GM18520 (cell line): ENCODE measurements at regions not wholly inside any gene's neighbourhood (a gene's known extent, or its start where the extent isn't known, plus 50 kb on each side); places are given as distances from the start of the nearest gene placed in this dataset.
"Not testable (repeated sequence)": the region's sequence is repeated elsewhere in the genome, so short reads cannot be mapped to it uniquely, and the experiment has no call there.

Source experiments
- ATAC-seq: cut with Tn5 transposase; IDR thresholded peaks from one replicate; pipeline ENCODE4 v1.9.1; 2021; ENCODE audit not compliant: unreplicated experiment

- no peak for ATAC-seq
Measured at GRCh38 chr5:9813305-9813704, 183.2 kb upstream of the TAS2R1 start.

- ATAC-seq, result not testable (repeated sequence)
Measured at GRCh38 chr5:9807366-9807765, 177.2 kb upstream of the TAS2R1 start.

- no peak for ATAC-seq
Measured at GRCh38 chr5:9801908-9802307, 171.8 kb upstream of the TAS2R1 start.

DNA sequence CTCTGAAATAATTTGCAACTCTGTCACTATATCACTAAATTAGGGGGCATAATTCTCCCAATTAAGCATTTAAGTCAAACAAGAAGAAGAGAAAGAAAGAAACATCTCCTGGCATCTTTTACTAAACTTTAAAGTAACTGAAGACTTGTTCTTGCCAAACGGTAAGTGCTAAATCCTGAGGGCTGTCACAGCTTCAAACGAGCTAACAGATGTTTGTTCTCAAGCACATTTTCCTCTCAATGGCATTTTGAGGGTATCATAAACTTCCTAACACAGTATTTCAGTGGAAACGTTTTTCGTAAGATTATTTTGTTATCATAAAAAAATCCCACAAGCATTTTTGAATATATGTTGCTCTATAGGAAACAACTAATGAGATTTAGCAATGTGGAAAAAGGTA lies 169.5 kb upstream of the TAS2R1 start:
- ATAC-seq, result no peak

- ATAC-seq, result no peak
Measured at GRCh38 chr5:9790276-9790675, 160.1 kb upstream of the TAS2R1 start.

DNA sequence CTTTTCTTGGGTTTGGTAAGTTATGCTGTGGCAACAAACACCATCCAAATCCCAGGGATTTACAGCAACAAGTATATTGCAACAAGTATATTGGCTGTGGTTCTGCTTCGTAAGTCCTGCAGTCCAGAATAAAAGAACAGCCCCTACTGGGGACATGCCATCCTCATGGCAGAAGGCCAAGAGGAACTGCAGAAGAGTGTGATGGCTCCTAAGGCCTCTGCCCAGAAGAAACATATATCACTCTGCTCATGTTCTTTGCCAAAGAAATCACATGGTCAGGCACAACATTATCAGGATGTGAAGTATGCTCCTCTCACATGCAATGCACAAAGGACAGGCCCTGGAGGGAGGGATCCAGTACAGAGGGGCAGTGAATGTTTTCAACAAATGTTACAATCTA lies 159.6 kb upstream of the TAS2R1 start:
- ATAC-seq, result no peak

DNA sequence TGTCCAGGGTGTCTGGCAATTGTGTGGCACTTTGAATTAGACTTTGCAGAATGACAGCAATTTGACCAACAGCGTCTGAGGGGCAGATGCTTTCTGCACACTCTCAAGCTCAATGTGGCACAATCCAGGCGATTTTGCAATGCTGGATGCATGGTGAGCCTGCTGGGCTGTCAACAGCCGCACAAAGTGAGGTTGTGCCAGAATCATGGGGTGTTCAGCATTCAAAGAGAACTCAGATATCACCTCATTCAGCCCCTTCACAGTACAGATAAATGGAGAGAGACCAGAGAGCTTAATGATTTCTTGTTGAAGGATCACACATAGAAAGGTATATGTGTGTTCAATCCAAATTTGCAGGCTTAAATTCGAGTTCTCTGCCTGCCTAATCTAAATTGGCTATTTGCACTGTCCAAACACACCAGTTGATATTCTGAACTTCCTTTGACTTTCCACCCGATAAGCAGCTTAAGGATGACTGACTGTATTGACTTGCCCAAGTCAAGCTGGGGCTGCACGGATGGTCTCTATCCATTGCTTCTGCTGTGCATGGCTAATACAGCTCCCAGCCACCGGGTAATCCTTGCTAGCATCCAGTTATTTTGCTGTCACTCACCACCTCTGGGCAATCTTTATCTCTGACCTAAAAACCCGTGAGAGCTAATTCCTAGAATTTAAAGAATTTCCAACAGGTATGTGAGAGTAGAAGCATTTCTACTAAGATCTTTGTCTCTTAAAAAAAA lies 157.9 kb upstream of the TAS2R1 start:
- no peak for ATAC-seq

DNA sequence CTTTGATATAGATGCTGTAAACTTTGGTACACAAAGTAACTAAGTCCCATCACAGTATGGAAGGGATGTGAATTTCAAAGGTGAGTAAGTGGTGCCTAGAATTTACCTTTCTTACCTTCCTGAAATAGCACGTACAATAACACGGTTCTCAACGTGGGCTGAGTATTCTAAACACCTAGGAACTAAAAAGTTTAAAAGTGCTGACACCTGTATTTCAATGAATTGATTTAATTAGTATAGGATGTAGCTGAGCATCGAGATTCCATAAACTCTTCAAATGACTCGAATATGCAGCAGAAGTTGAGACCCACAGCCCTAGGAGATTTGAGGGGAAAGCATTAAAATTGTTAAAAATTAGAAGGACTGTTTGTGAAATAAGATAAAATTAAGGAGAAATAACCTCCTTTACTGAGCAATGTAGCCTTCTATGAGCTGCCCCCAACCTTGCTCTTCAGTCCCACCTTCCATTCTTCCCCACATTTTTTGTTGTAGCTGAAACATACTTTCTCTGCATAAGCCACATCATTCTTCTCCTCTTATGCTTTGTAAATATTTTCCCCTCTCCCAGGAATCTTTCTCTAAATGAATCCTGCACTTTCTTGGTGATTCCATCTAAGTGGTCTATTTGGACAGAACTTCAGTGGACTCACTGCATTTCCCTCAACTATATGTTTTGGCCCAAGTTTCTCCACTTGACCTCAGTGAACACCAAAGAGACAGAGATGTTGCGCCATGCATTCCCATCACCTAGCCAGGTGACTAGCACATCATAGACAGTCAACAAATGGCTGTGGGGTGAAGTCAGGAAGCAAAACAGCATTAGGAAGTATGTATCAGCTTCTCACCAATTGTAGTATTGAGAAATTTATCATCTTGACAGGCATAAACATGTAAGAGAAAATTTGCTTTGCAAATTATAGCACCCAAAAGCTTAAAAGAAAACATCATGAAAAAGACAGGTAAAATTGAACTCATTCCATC lies 156.5 kb upstream of the TAS2R1 start:
- no peak for ATAC-seq

DNA sequence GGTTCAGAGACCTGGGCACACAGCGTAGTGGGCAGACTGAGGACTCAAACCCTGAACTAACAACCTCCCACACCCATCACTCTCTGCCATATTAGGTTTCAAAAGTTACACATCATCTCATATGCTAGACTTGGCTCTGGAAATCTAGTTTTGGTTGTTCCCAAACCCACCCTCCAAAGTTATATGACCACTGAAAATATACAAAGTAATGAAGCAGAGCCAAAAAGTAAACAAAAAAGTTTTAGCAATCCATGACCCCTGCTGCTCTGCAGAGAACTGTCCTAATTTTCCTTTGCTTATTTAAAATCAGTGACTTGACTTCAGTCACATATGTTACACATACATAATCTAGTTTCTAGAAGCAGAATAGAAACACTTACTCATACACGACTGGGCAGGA lies 155.6 kb upstream of the TAS2R1 start:
- no peak for ATAC-seq

- ATAC-seq, result no peak
Measured at GRCh38 chr5:9784231-9784630, 154.1 kb upstream of the TAS2R1 start.

GRCh38 chr5:9782826-9783560 lies 152.8 kb upstream of the TAS2R1 start:
- no peak for ATAC-seq

DNA sequence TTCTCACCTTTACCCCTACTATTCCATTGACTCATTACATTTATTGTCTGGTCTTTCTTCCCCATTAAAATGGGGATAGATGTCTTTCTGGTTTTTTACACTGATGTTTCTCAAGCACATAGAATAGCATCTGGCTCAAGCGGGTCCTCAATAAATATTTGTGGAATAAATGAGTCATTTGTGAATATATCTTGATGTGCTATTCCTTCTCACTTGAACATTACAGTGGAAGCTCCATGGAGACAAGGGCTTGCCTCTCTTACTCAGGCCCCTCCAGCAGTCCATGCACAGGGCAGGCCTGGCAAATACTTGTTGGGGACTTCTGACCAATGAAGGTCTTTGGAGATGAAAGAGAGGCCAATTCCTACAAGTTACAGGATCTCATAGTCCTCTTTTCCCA lies 151.7 kb upstream of the TAS2R1 start:
- ATAC-seq, result no peak

DNA sequence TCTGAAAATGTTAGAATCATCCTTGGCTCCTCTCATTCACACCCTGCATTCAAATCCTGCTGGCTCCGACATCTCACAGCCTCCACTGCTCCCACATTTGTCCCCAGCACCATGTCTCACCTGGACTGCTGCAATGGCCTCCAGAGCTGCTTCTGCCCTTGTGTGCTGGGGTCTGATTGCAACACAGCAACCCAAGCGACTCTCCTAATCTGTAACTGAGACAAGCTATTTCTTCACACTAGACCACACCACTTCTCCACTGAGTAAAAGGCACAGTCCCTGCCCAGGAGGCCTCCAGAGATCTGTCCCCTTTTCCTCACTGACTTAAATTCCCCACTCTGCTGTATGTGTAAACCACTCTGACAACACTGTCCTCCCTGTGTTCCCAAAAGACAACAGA lies 151.1 kb upstream of the TAS2R1 start:
- ATAC-seq, result no peak

GRCh38 chr5:9780501-9780900 lies 150.3 kb upstream of the TAS2R1 start:
- ATAC-seq, result no peak

GRCh38 chr5:9776525-9776924 lies 146.4 kb upstream of the TAS2R1 start:
- ATAC-seq, result no peak

GRCh38 chr5:9775339-9775738 lies 145.2 kb upstream of the TAS2R1 start:
- ATAC-seq, result no peak

DNA sequence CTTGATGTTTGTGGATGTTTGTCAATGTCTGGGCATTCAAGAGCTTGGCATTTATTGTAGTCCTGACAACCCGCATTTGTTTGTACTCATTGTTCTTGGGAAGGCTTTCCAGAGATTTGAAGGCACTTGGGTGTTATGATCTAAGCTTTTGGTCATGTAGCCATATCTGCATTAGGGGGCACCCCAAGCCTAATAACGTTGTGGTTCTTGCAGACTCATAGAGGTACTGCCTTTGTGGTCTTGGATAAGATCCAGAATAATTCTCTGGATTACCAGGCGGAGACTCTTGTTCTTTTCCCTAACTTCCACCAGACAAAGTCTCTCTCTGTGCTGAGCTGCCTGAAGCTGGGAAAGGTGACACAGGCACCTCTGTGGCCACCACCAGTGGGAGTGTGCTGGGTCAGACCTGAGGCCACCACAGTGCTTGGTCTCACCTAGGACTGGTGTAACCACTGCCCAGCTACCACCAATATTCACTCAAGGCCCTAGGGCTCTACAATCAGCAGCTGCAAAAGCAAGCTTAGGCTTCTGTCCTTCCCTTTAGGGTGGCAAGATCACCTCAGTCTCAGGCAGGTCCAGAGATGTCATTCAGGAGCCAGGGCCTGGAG lies 144.4 kb upstream of the TAS2R1 start:
- no peak for ATAC-seq

DNA sequence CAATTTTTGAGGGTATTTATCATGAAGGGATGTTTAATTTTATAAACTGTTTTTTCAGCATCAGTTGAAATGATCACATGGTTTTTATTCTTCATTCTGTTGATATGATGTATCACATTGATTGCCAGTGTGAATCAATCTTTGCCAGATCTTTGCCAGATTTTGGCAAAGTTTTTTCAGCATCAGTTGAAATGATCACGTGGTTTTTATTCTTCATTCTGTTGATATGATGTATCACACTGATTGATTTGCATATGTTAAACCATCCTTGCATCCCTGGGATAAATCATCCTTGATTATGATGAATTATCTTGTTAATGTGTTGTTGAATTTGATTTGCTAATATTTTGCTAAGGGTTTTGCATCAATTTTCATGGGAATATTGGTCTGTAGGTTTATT lies 140.9 kb upstream of the TAS2R1 start:
- no peak for ATAC-seq

DNA sequence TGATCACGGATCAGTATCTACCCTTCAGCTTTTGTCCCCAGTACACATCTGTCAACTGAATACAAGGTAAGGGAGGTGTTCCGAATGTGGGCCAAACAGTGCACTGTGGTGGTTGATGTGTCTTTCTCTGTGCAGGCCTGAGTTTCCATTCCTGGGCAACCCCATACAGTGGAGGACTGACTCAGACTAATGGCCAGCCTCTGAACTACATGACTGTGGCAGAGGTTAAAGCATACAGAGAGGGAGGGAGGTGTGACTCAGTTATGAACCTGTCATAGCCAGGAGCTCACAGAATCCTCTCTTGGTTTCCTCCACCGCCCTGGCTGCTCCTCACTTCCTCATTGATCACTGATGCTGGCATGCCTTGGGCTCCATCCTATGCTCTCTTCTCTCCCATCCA lies 136.4 kb upstream of the TAS2R1 start:
- ATAC-seq, result no peak

GRCh38 chr5:9765419-9766140 lies 135.4 kb upstream of the TAS2R1 start:
- no peak for ATAC-seq
